Caco-2 (cell line): ENCODE measurements at regions not wholly inside any gene's neighbourhood (a gene's known extent, or its start where the extent isn't known, plus 50 kb on each side); places are given as distances from the start of the nearest gene placed in this dataset.
A peak's percentile ranks its signal among the peaks of the same experiment; 100 is the strongest.

Experiments
- BruUV-seq: library from RNA; stranded (reverse); fragments of 400-500 nt; replicated peaks from 2 replicates; lab custom pipeline; 2021; lab: Mats Ljungman, UMichigan
- CTCF ChIA-PET: fragments of 300-600 bp; sonication (Branson Sonifier 250); formaldehyde crosslinking; loops from one replicate; lab custom pipeline; 2022; ENCODE audit warnings: antibody characterized with exemption; lab: Charles Lee
- POLR2A ChIA-PET: fragments of 300-600 bp; sonication (Branson Sonifier 250); formaldehyde crosslinking; loops from one replicate; lab custom pipeline; 2022; ENCODE audit warnings: antibody characterized with exemption; lab: Charles Lee
- DNase-seq, 2 experiments: peaks; one replicate each; pipeline versions ENCODE4 v3.0.0 to v3.0.0-alpha.2; 2020 to 2022
- H3K27me3 ChIP-seq: replicated peaks from 2 replicates; pipeline ENCODE4 v1.6.0; 2011; ENCODE audit warnings: low read length; ENCODE audit not compliant: control insufficient read depth, insufficient read depth
- H3K36me3 ChIP-seq: 2 replicates; pipeline ENCODE4 v1.5.1; 2011; ENCODE audit warnings: low read length; ENCODE audit not compliant: control insufficient read depth, insufficient read depth
- H3K4me1 ChIP-seq: fragments of 250-450 bp; sonication (Bioruptor Pico); 2 replicates; pipeline ENCODE4 v1.5.1; 2020; ENCODE audit warnings: mild to moderate bottlenecking
- H3K4me3 ChIP-seq: 2 replicates; pipeline ENCODE4 v1.5.1; 2011; ENCODE audit warnings: low read depth, mild to moderate bottlenecking, control low read depth, low read length
- H3K9me3 ChIP-seq: fragments of 250-450 bp; sonication (Bioruptor Pico); 2 replicates; pipeline ENCODE4 v1.5.1; 2020; ENCODE audit warnings: mild to moderate bottlenecking, moderate library complexity
- H3K27ac Mint-ChIP-seq: one replicate; pipeline ENCODE4 v1.8.0; 2022; ENCODE audit warnings: mixed read lengths; ENCODE audit not compliant: unreplicated experiment
- H3K27me3 Mint-ChIP-seq: one replicate; pipeline ENCODE4 v1.8.0; 2022; ENCODE audit warnings: mixed read lengths; ENCODE audit not compliant: insufficient read depth, unreplicated experiment
- H3K36me3 Mint-ChIP-seq: one replicate; pipeline ENCODE4 v1.8.0; 2022; ENCODE audit warnings: mild to moderate bottlenecking, mixed read lengths; ENCODE audit not compliant: insufficient read depth, unreplicated experiment
- H3K4me1 Mint-ChIP-seq: one replicate; pipeline ENCODE4 v1.8.0; 2022; ENCODE audit warnings: low read depth, mixed read lengths; ENCODE audit not compliant: unreplicated experiment
- H3K4me3 Mint-ChIP-seq: one replicate; pipeline ENCODE4 v1.8.0; 2022; ENCODE audit warnings: mild to moderate bottlenecking, moderate library complexity, mixed read lengths; ENCODE audit not compliant: unreplicated experiment
- H3K9me3 Mint-ChIP-seq: one replicate; pipeline ENCODE4 v1.8.0; 2022; ENCODE audit warnings: mixed read lengths; ENCODE audit not compliant: unreplicated experiment
- intact Hi-C: fragments of 100-400 bp; cut with micrococcal nuclease; formaldehyde crosslinking; loops from one replicate; pipeline ENCODE4 v1.10.0; 2022; ENCODE audit not compliant: unreplicated experiment
- TF ChIP-seq, protein P1 (sequence below), 2 experiments: fragments of 200-600 bp in 1 of 2; IDR thresholded peaks; 1 replicate in 1 of 2; 2 replicates in 1 of 2; pipeline versions ENCODE4 v1.5.1 to v1.8.0; 2011 to 2022; ENCODE audit warnings: antibody characterized with exemption in 1 of 2, control low read depth in 1 of 2, inconsistent platforms in 1 of 2, low read depth in 1 of 2, low read length in 1 of 2, mild to moderate bottlenecking in 1 of 2, moderate library complexity in 1 of 2; ENCODE audit not compliant: insufficient read depth in 1 of 2, severe bottlenecking in 1 of 2, unreplicated experiment in 1 of 2

DNA sequence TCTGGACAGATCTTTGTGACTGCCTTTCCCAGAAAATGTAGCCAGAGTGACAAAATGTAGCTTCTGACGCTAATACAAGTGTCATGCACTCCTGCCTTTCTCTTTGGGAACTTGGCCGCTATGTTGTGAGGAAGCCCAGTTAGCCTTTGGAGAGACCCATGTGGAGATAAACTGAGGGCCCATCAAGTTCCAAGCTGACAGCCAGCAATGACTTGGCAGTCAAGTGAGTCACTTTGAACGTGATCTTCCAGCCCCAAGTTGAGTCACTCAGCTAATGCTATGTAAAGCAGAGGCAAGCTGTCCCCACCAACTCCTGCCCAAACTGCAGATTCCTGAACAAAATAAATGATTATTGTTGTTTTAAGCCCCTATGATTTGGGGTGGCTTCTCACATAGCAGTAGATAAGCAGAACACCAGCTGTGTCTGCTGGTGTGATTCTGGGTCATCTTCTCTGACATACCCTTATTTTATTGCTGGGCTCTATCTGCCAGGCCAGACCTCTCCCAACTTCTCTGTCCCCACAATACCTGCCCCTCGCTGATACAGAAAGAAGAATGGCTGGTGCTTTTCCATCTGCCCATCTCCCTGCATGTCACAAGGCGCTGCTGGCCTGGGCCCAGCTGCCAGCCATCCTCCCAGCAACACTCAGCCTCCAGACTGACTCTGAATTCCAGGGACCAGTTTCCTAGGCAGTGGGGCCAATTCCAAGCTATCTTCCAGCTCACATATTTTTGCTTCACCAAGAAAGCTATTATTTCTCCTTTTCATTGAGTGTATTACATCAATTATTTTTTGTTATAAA lies 274.8 kb downstream of the LRFN2 start:
- Histone ChIP-seq H3K4me1 (no peaks in the 10 kb centered on the region), H3K27me3 (no peaks in the 10 kb centered on the region; the same call in 1 of the 2 replicates), H3K9me3 (no peaks in the 10 kb centered on the region), H3K4me3 (no peak overlapping the region), H3K36me3 (no peaks in the 10 kb centered on the region)
- no peak for DNase-seq
- Mint-ChIP-seq H3K36me3 (no peaks in the 10 kb centered on the region), H3K27me3 (peaks cover 20% of the 10 kb centered on the region), H3K4me3 (no peak overlapping the region), H3K4me1 (no peaks in the 10 kb centered on the region), H3K9me3 (no peaks in the 10 kb centered on the region), H3K27ac (no peak overlapping the region)
- ChIA-PET CTCF (no interaction called here), POLR2A (no interaction called here)
- intact Hi-C loops: no loop called here
- BruUV-seq: no TSS peak
- TF ChIP-seq, protein P1, sequence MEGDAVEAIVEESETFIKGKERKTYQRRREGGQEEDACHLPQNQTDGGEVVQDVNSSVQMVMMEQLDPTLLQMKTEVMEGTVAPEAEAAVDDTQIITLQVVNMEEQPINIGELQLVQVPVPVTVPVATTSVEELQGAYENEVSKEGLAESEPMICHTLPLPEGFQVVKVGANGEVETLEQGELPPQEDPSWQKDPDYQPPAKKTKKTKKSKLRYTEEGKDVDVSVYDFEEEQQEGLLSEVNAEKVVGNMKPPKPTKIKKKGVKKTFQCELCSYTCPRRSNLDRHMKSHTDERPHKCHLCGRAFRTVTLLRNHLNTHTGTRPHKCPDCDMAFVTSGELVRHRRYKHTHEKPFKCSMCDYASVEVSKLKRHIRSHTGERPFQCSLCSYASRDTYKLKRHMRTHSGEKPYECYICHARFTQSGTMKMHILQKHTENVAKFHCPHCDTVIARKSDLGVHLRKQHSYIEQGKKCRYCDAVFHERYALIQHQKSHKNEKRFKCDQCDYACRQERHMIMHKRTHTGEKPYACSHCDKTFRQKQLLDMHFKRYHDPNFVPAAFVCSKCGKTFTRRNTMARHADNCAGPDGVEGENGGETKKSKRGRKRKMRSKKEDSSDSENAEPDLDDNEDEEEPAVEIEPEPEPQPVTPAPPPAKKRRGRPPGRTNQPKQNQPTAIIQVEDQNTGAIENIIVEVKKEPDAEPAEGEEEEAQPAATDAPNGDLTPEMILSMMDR (IDR thresholded peaks at IDR 0.05; ENCODE audit: insufficient read depth in 1 of 2, low read depth in 1 of 2, low read length in 1 of 2, severe bottlenecking in 1 of 2, unreplicated experiment in 1 of 2): no peak

DNA sequence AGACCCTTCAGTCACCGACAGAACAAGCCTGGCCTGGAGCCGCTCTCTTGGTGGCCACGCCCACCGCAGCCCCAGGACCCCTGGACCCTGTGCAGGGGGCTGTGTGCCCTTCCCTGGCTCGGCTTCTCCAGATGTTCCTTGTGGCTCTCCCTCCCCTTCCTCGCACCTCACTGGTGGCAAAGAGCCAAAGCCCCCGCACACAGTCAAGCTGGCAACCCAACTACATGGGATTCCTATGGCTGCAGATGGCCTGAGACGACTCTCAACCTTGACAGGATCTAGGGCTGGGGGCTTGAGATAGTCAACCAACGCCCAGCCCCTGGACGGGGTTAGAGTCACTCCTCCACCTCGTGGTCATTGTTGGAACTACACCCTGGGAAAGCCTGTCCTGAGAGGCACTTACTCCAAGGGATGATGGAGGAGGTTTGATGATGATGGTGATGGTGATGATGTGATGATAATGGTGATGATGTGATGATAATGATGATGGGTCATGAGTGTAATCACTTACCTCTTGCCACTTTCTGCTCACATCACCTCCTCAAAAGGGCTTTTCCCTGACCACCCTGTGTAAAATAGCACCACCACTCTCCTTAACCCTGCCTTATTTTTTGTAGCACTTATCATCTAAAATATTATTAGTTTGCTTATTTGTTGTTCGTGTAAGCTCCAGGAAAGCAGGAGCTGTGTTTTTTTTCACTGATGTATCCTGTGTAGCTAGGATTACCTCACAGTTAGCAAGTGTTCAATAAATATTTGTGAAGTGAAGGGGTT lies 278.4 kb downstream of the LRFN2 start:
- no peaks in the 10 kb centered on the region for H3K36me3 ChIP-seq
- H3K9me3 ChIP-seq: no peaks in the 10 kb centered on the region
- no peak overlapping the region for H3K4me3 Mint-ChIP-seq
- ChIA-PET CTCF (interaction anchor here (1.0 kb wide), 1 partner anchor 443 kb away, joined by 3 read pairs; no protein-coding TSS in a partner anchor), POLR2A (no interaction called here)
- no peaks in the 10 kb centered on the region for H3K36me3 Mint-ChIP-seq
- no peaks in the 10 kb centered on the region for H3K4me1 ChIP-seq
- H3K4me1 Mint-ChIP-seq: no peaks in the 10 kb centered on the region
- TF ChIP-seq, protein P1 (IDR thresholded peaks at IDR 0.05; ENCODE audit: insufficient read depth in 1 of 2, low read depth in 1 of 2, low read length in 1 of 2, severe bottlenecking in 1 of 2, unreplicated experiment in 1 of 2): peak; percentile 83 to 88
- H3K9me3 Mint-ChIP-seq: no peaks in the 10 kb centered on the region
- H3K27me3 Mint-ChIP-seq: peaks cover 25% of the 10 kb centered on the region
- H3K27me3 ChIP-seq: no peaks in the 10 kb centered on the region; the same call in 1 of the 2 replicates
- intact Hi-C loops: loop anchor here (1.0 to 5.0 kb wide), 3 partner anchors 327 to 961 kb away; no protein-coding TSS in a partner anchor
- peak; percentile 65 to 80 for DNase-seq
- BruUV-seq: no TSS peak
- H3K4me3 ChIP-seq: no peak overlapping the region
- no peak overlapping the region for H3K27ac Mint-ChIP-seq

DNA sequence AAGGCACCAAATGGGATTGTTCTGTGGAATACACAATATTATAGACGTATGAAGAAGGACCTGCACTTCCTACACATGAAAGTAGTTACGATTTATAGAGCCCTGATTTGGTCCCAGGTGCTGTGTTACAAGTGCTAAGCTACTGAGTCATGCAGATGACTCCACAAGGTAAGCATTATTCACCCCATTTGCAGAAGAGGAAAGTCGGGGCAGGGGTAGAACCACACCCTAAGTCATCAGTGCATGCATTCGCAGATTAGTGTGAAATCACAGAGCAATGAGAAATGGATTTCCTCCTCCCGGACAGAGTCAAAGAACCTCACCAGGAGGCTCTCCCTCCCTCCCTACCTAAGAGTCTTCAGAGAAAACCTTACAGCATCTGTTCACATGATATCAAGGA lies 279.5 kb downstream of the LRFN2 start:
- no TSS peak for BruUV-seq
- intact Hi-C loops: loop anchor here (1.0 to 5.0 kb wide), 3 partner anchors 326 to 960 kb away; no protein-coding TSS in a partner anchor
- H3K9me3 Mint-ChIP-seq: no peaks in the 10 kb centered on the region
- no peak overlapping the region for H3K27ac Mint-ChIP-seq
- no peak overlapping the region for H3K4me3 Mint-ChIP-seq
- no peak for DNase-seq
- no peaks in the 10 kb centered on the region for H3K36me3 Mint-ChIP-seq
- no peaks in the 10 kb centered on the region for H3K36me3 ChIP-seq
- peaks cover 21% of the 10 kb centered on the region for H3K27me3 Mint-ChIP-seq
- H3K27me3 ChIP-seq: no peaks in the 10 kb centered on the region; the same call in 1 of the 2 replicates
- TF ChIP-seq, protein P1 (IDR thresholded peaks at IDR 0.05; ENCODE audit: insufficient read depth in 1 of 2, low read depth in 1 of 2, low read length in 1 of 2, severe bottlenecking in 1 of 2, unreplicated experiment in 1 of 2): no peak
- no peaks in the 10 kb centered on the region for H3K4me1 ChIP-seq
- H3K4me3 ChIP-seq: no peak overlapping the region
- H3K4me1 Mint-ChIP-seq: no peaks in the 10 kb centered on the region
- POLR2A ChIA-PET: no interaction called here
- CTCF ChIA-PET: interaction anchor here (1.1 kb wide), 1 partner anchor 326 kb away, joined by 3 read pairs; no protein-coding TSS in a partner anchor
- no peaks in the 10 kb centered on the region for H3K9me3 ChIP-seq
